HepG2 (cell line): ENCODE measurements at regions not wholly inside any gene's neighbourhood (a gene's known extent, or its start where the extent isn't known, plus 50 kb on each side); places are given as distances from the start of the nearest gene placed in this dataset.

Experiments
- CTCF ChIP-seq: sonication (generic); formaldehyde crosslinking; IDR thresholded peaks from 2 replicates; pipeline ENCODE4 v1.5.0; 2020; ENCODE audit warnings: mild to moderate bottlenecking, missing genetic modification reagents, moderate library complexity
- GATAD2A ChIP-seq: IDR thresholded peaks from 2 replicates; pipeline ENCODE4 v1.6.1; 2016
- POLR2A ChIP-seq, 2 experiments: IDR thresholded peaks; 2 replicates each; pipeline ENCODE4 v1.6.1; 2011; ENCODE audit warnings: low read depth in 2 of 2, low read length in 2 of 2, mild to moderate bottlenecking in 1 of 2, moderate library complexity in 1 of 2; ENCODE audit not compliant: insufficient read depth in 1 of 2
- ZNF317 ChIP-seq: sonication (generic); formaldehyde crosslinking; IDR thresholded peaks from 2 replicates; pipeline ENCODE4 v1.5.0; 2020; ENCODE audit warnings: mild to moderate bottlenecking, missing genetic modification reagents
- ZNF678 ChIP-seq: sonication (generic); formaldehyde crosslinking; IDR thresholded peaks from 2 replicates; pipeline ENCODE4 v1.4.0; 2020; ENCODE audit warnings: mild to moderate bottlenecking, missing genetic modification reagents

GRCh38 chr10:17538941-17539340 is 78.2 kb downstream of the HACD1 start:
- TF ChIP-seq CTCF (CRISPR knock-in tag) (no peak), POLR2A (IDR thresholded peaks at IDR 0.05; ENCODE audit: insufficient read depth in 1 of 2, low read depth in 2 of 2, low read length in 2 of 2) (no peak), ZNF317 (CRISPR knock-in tag) (no peak), GATAD2A (CRISPR knock-in tag) (no peak), ZNF678 (no peak)
